IMR-90 (cell line): ENCODE measurements at regions not wholly inside any gene's neighbourhood (a gene's known extent, or its start where the extent isn't known, plus 50 kb on each side); places are given as distances from the start of the nearest gene placed in this dataset.

Source experiments
- ATAC-seq: fragments of 200-7000 bp; cut with Tn5 transposase; 2 replicates; pipeline ENCODE4 v1.9.1; 2020; ENCODE audit warnings: low read depth, mild to moderate bottlenecking, moderate library complexity
- BruUV-seq: library from RNA; stranded (reverse); fragments of 400-500 nt; replicated peaks from 2 replicates; lab custom pipeline; 2021; lab: Mats Ljungman, UMichigan
- CTCF ChIA-PET: fragments of 300-600 bp; formaldehyde crosslinking; extraction: SDS; loops from one replicate; lab custom pipeline; 2021; ENCODE audit warnings: antibody characterized with exemption; lab: Yijun Ruan, JAX
- POLR2A ChIA-PET: fragments of 300-600 bp; sonication (Branson Sonifier 250); formaldehyde crosslinking; loops from one replicate; lab custom pipeline; 2022; ENCODE audit warnings: antibody characterized with exemption; ENCODE audit not compliant: unreplicated experiment; lab: Charles Lee
- DNase-seq: peaks from one replicate; pipeline ENCODE4 v3.0.0; 2013
- H2AFZ ChIP-seq: replicated peaks from 2 replicates; pipeline ENCODE3; 2013; ENCODE audit warnings: low read length, mild to moderate bottlenecking; ENCODE audit not compliant: poor library complexity
- H2AK5ac ChIP-seq: 2 replicates; pipeline ENCODE4 v1.6.1; 2013; ENCODE audit warnings: low read depth, low read length, inconsistent platforms
- H2AK9ac ChIP-seq: replicated peaks from 2 replicates; pipeline ENCODE3; 2013; ENCODE audit warnings: mild to moderate bottlenecking, low read depth, low read length, moderate library complexity; ENCODE audit not compliant: poor library complexity
- H2BK120ac ChIP-seq: 2 replicates; pipeline ENCODE4 v1.6.1; 2013; ENCODE audit warnings: low read depth, low read length, inconsistent platforms
- H2BK15ac ChIP-seq: 3 replicates; pipeline ENCODE4 v1.6.1; 2013; ENCODE audit warnings: low read depth, low read length, inconsistent platforms
- H2BK20ac ChIP-seq: 2 replicates; pipeline ENCODE4 v1.6.1; 2013; ENCODE audit warnings: low read depth, mild to moderate bottlenecking, inconsistent platforms, low read length, moderate library complexity
- H2BK5ac ChIP-seq: 2 replicates; pipeline ENCODE4 v1.6.1; 2013; ENCODE audit warnings: mild to moderate bottlenecking, low read depth, low read length, inconsistent platforms; ENCODE audit not compliant: poor library complexity, severe bottlenecking
- H3K14ac ChIP-seq: replicated peaks from 2 replicates; pipeline ENCODE4 v1.6.1; 2013; ENCODE audit warnings: low read depth, low read length, inconsistent platforms
- H3K18ac ChIP-seq: 2 replicates; pipeline ENCODE4 v1.6.1; 2013; ENCODE audit warnings: low read depth, low read length, control low read depth
- H3K23ac ChIP-seq: 2 replicates; pipeline ENCODE4 v1.6.1; 2013; ENCODE audit warnings: low read depth, low read length, inconsistent platforms
- H3K27ac ChIP-seq: 2 replicates; pipeline ENCODE4 v1.5.1; 2013; ENCODE audit warnings: mild to moderate bottlenecking, control low read depth, low read length; ENCODE audit not compliant: insufficient read depth
- H3K27me3 ChIP-seq: 2 replicates; pipeline ENCODE4 v1.6.1; 2013; ENCODE audit warnings: low read length; ENCODE audit not compliant: control insufficient read depth, insufficient read depth
- H3K36me3 ChIP-seq: 2 replicates; pipeline ENCODE4 v1.6.1; 2013; ENCODE audit warnings: low read length, mixed read lengths; ENCODE audit not compliant: control insufficient read depth, insufficient read depth
- H3K4ac ChIP-seq: 2 replicates; pipeline ENCODE4 v1.6.1; 2013; ENCODE audit warnings: low read depth, low read length, inconsistent platforms
- H3K4me1 ChIP-seq: 2 replicates; pipeline ENCODE4 v1.6.1; 2013; ENCODE audit warnings: low read length, mixed read lengths; ENCODE audit not compliant: control insufficient read depth, insufficient read depth
- H3K4me2 ChIP-seq: 2 replicates; pipeline ENCODE4 v1.6.1; 2013; ENCODE audit warnings: low read depth, mild to moderate bottlenecking, control low read depth, low read length, moderate library complexity
- H3K4me3 ChIP-seq: 2 replicates; pipeline ENCODE4 v1.5.1; 2013; ENCODE audit warnings: low read depth, mild to moderate bottlenecking, control low read depth, low read length, moderate library complexity; ENCODE audit not compliant: insufficient read depth
- H3K56ac ChIP-seq: 2 replicates; pipeline ENCODE4 v1.6.1; 2013; ENCODE audit warnings: low read length, inconsistent platforms; ENCODE audit not compliant: insufficient read depth; ENCODE audit errors: extremely low read depth
- H3K79me1 ChIP-seq, 2 experiments: 2 replicates each; pipeline ENCODE4 v1.6.1; 2013; ENCODE audit warnings: low read length in 2 of 2, inconsistent platforms in 1 of 2, low read depth in 1 of 2
- H3K9ac ChIP-seq: 2 replicates; pipeline ENCODE4 v1.6.1; 2013; ENCODE audit warnings: low read depth, low read length, control low read depth
- H3K9me1 ChIP-seq: 2 replicates; pipeline ENCODE4 v1.6.1; 2013; ENCODE audit warnings: low read length, inconsistent platforms; ENCODE audit not compliant: insufficient read depth
- H3K9me3 ChIP-seq: 2 replicates; pipeline ENCODE4 v1.6.1; 2013; ENCODE audit warnings: low read length; ENCODE audit not compliant: control insufficient read depth, insufficient read depth
- H4K20me1 ChIP-seq: 2 replicates; pipeline ENCODE4 v1.6.1; 2013; ENCODE audit warnings: low read length, inconsistent platforms; ENCODE audit not compliant: insufficient read depth
- H4K5ac ChIP-seq: 2 replicates; pipeline ENCODE4 v1.6.1; 2013; ENCODE audit warnings: mild to moderate bottlenecking, low read depth, low read length, control low read depth
- H4K8ac ChIP-seq, 2 experiments: 2 replicates each; pipeline ENCODE4 v1.6.1; 2013; ENCODE audit warnings: low read depth in 2 of 2, low read length in 2 of 2, control low read depth in 1 of 2, inconsistent platforms in 1 of 2
- H4K91ac ChIP-seq: 2 replicates; pipeline ENCODE4 v1.6.1; 2013; ENCODE audit warnings: low read depth, low read length, inconsistent platforms; ENCODE audit not compliant: insufficient read depth
- CEBPB ChIP-seq: IDR thresholded peaks from 2 replicates; pipeline ENCODE4 v1.6.1; 2012; ENCODE audit warnings: low read depth, low read length, improper control_type of control experiment
- MAZ ChIP-seq: IDR thresholded peaks from 2 replicates; pipeline ENCODE4 v1.6.1; 2012; ENCODE audit warnings: low read depth, mild to moderate bottlenecking, low read length, improper control_type of control experiment, moderate library complexity, borderline replicate concordance
- RFX5 ChIP-seq: IDR thresholded peaks from 2 replicates; pipeline ENCODE4 v1.8.0; 2012; ENCODE audit warnings: low read depth, mild to moderate bottlenecking, low read length, moderate library complexity
- WGBS, 2 experiments: methylation state at CpG; one replicate each; pipeline versions ENCODE4 v1.1.5 to v1.1.7; 2013; ENCODE audit warnings: missing lambda C conversion rate in 2 of 2; ENCODE audit not compliant: insufficient read length in 1 of 2; ENCODE audit errors: extremely low coverage in 2 of 2; 5-methylcytosine and 5-hydroxymethylcytosine counted together
- dilution Hi-C: fragments of 300-500 bp; cut with HindIII; formaldehyde crosslinking; loops from one replicate; pipeline ENCODE4 v1.14.3; 2018; ENCODE audit warnings: low sequenced_read_pairs; ENCODE audit not compliant: unreplicated experiment
- in situ Hi-C: fragments of 300-500 bp; cut with MboI; formaldehyde crosslinking; loops from 3 replicates; pipeline ENCODE4 v1.14.3; 2019; ENCODE audit warnings: low sequenced_read_pairs, inconsistent platforms, mixed read lengths
- intact Hi-C: fragments of 100-400 bp; cut with micrococcal nuclease; formaldehyde crosslinking; loops from 2 replicates; pipeline ENCODE4 v1.10.0; 2022
- TF ChIP-seq, protein P1 (sequence below): fragments of 150-350 bp; IDR thresholded peaks from 2 replicates; pipeline ENCODE4 v1.6.1; 2016; ENCODE audit warnings: low read depth, mild to moderate bottlenecking, low read length, moderate library complexity, borderline replicate concordance
- TF ChIP-seq, protein P2 (sequence below): fragments of 150-350 bp; IDR thresholded peaks from 2 replicates; pipeline ENCODE4 v1.6.1; 2017; ENCODE audit warnings: mild to moderate bottlenecking, antibody characterized with exemption, low read length, low read depth

DNA sequence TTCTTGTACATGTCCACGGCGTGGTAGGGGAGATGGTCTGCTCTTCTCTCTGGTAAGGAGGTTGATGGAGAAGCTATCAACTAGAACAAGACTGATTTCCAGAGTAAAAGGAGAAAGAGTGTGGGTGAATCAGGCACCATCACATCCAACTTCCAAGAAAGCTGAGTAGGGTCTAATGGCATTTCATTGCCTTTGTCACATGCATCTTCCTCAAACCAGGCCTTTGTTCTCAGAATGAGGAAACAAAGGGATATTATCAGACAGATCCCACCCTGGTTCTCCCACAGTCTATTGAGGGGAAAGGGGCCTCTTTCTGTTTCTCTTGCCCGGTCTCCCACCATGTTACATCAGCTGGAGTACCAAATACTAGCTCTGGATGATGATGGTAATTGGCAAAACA is 160.2 kb upstream of the RBPJ start:
- DNase-seq (no peak), ATAC-seq (no peak)
- H3K14ac ChIP-seq: no peak overlapping the region
- peaks cover 8% of the 10 kb centered on the region for H3K4me1 ChIP-seq
- H3K9me1 ChIP-seq: no peaks in the 10 kb centered on the region
- no peak overlapping the region for H3K27ac ChIP-seq
- no peak overlapping the region for H2AFZ ChIP-seq
- no peaks in the 10 kb centered on the region for H3K36me3 ChIP-seq
- POLR2A ChIA-PET: no interaction called here
- no peak overlapping the region for H2AK5ac ChIP-seq
- dilution Hi-C loops: no loop called here
- H3K4me2 ChIP-seq: no peak overlapping the region
- H3K27me3 ChIP-seq: no peaks in the 10 kb centered on the region
- 0 out of 2 replicates have a peak overlapping the region, but pooled peaks have one; percentile 6 for H4K5ac ChIP-seq
- H2BK15ac ChIP-seq: peak overlapping the region; percentile 4; the same call in 1 of the 3 replicates
- no peak overlapping the region for H3K9ac ChIP-seq
- H4K91ac ChIP-seq: no peak overlapping the region
- H3K18ac ChIP-seq: 0 out of 2 replicates have a peak overlapping the region, but pooled peaks have one; percentile 11
- H4K20me1 ChIP-seq: no peaks in the 10 kb centered on the region
- intact Hi-C loops: no loop called here
- no TSS peak for BruUV-seq
- H3K4me3 ChIP-seq: no peak overlapping the region
- peaks cover 4% of the 10 kb centered on the region; the same call in 1 of the 2 replicates for H3K9me3 ChIP-seq
- no peak overlapping the region for H2BK5ac ChIP-seq
- H3K23ac ChIP-seq: no peak overlapping the region
- in situ Hi-C loops: no loop called here
- H3K56ac ChIP-seq: no peak overlapping the region
- H2BK120ac ChIP-seq: no peak overlapping the region
- H2BK20ac ChIP-seq: no peak overlapping the region
- no peak overlapping the region for H2AK9ac ChIP-seq
- H4K8ac ChIP-seq: no peak overlapping the region
- WGBS, 2 experiments: no CpG with 5 or more reads among the region's 3 CpGs
- CTCF ChIA-PET: interaction anchor here (0.9 to 2.1 kb wide), 3 partner anchors 8 to 70 kb away, joined by 3 to 5 read pairs (median 4); no protein-coding TSS in a partner anchor
- TF ChIP-seq, protein P1, sequence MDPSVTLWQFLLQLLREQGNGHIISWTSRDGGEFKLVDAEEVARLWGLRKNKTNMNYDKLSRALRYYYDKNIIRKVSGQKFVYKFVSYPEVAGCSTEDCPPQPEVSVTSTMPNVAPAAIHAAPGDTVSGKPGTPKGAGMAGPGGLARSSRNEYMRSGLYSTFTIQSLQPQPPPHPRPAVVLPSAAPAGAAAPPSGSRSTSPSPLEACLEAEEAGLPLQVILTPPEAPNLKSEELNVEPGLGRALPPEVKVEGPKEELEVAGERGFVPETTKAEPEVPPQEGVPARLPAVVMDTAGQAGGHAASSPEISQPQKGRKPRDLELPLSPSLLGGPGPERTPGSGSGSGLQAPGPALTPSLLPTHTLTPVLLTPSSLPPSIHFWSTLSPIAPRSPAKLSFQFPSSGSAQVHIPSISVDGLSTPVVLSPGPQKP: no peak
- TF ChIP-seq CEBPB: no peak
- no peak for TF ChIP-seq MAZ
- TF ChIP-seq, protein P2, sequence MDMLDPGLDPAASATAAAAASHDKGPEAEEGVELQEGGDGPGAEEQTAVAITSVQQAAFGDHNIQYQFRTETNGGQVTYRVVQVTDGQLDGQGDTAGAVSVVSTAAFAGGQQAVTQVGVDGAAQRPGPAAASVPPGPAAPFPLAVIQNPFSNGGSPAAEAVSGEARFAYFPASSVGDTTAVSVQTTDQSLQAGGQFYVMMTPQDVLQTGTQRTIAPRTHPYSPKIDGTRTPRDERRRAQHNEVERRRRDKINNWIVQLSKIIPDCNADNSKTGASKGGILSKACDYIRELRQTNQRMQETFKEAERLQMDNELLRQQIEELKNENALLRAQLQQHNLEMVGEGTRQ: no peak
- no peak for TF ChIP-seq RFX5
- no peak overlapping the region for H3K4ac ChIP-seq
- H3K79me1 ChIP-seq: no peaks in the 10 kb centered on the region
